Breast epithelium (tissue), 4 donors: ENCODE measurements at regions not wholly inside any gene's neighbourhood (a gene's known extent, or its start where the extent isn't known, plus 50 kb on each side); places are given as distances from the start of the nearest gene placed in this dataset.

ENCODE experiments used
- DNase-seq, 2 donors: peaks; one replicate each; pipeline ENCODE4 v3.0.0-alpha.2; 2019; ENCODE audit warnings: low spot score in 2 of 2
- H3K27ac ChIP-seq, 2 donors: fragments of 200-600 bp; sonication (generic) in 1 of 2; one replicate each; pipeline ENCODE4 v1.5.1; 2016 to 2019; ENCODE audit warnings: mild to moderate bottlenecking in 1 of 2
- H3K27me3 ChIP-seq, 2 donors: fragments of 200-600 bp; sonication (generic) in 1 of 2; one replicate each; pipeline versions ENCODE4 v1.5.1 to v1.6.0; 2017 to 2019; ENCODE audit warnings: control low read depth in 1 of 2, mild to moderate bottlenecking in 1 of 2
- H3K36me3 ChIP-seq: fragments of 200-600 bp; one replicate; pipeline ENCODE4 v1.5.1; 2019
- H3K4me1 ChIP-seq, 2 donors: fragments of 200-600 bp; sonication (generic); one replicate each; pipeline ENCODE4 v1.5.1; 2016 to 2019; ENCODE audit warnings: control low read depth in 1 of 2
- H3K4me3 ChIP-seq, 3 donors: fragments of 200-600 bp; sonication (generic); 1 replicate in 2 of 3; 2 replicates in 1 of 3; pipeline ENCODE4 v1.5.1; 2016 to 2019; ENCODE audit warnings: mild to moderate bottlenecking in 3 of 3, moderate library complexity in 2 of 3
- H3K9me3 ChIP-seq, 2 donors: fragments of 200-600 bp; sonication (generic) in 1 of 2; one replicate each; pipeline ENCODE4 v1.5.1; 2016 to 2019; ENCODE audit warnings: control low read depth in 1 of 2
- CTCF ChIP-seq, 3 donors: fragments of 450-650 bp; IDR thresholded peaks; one replicate each; pipeline ENCODE4 v1.5.1; 2016 to 2017; ENCODE audit warnings: antibody characterized with exemption in 3 of 3, mild to moderate bottlenecking in 3 of 3, moderate library complexity in 3 of 3
- POLR2A ChIP-seq: fragments of 450-650 bp; IDR thresholded peaks from one replicate; pipeline ENCODE4 v1.6.1; 2016; ENCODE audit warnings: antibody characterized with exemption, mild to moderate bottlenecking, moderate library complexity
- POLR2AphosphoS5 ChIP-seq, 3 donors: sonication (generic); formaldehyde crosslinking; IDR thresholded peaks; one replicate each; pipeline ENCODE4 v1.6.1; 2017; ENCODE audit warnings: antibody characterized with exemption in 3 of 3
- intact Hi-C: fragments of 100-400 bp; cut with DNase I; formaldehyde crosslinking; loops from one replicate; pipeline ENCODE4 v1.15.1; 2023; ENCODE audit warnings: low total_unique reads

- Histone ChIP-seq H3K36me3 (no peaks in the 10 kb centered on the region), H3K4me1 (no peaks in the 10 kb centered on the region), H3K4me3 (no peak overlapping the region), H3K27me3 (no peaks in the 10 kb centered on the region), H3K27ac (no peak overlapping the region), H3K9me3 (no peaks in the 10 kb centered on the region)
- intact Hi-C loops, result loop anchor here (5.0 kb wide), 1 partner anchor 160 kb away; no protein-coding TSS in a partner anchor
- no peak for DNase-seq
- TF ChIP-seq POLR2A (no peak), POLR2AphosphoS5 (IDR thresholded peaks at IDR 0.05) (no peak), CTCF (IDR thresholded peaks at IDR 0.05) (no peak)
Observed at GRCh38 chr10:18777258-18777657, 118.0 kb downstream of the ARL5B start.

GRCh38 chr10:18786478-18786877 is 127.2 kb downstream of the ARL5B start:
- no peak overlapping the region for H3K4me3 ChIP-seq
- TF ChIP-seq CTCF (IDR thresholded peaks at IDR 0.05), result no peak
- TF ChIP-seq POLR2A, result no peak
- no peak for TF ChIP-seq POLR2AphosphoS5 (IDR thresholded peaks at IDR 0.05)
- no peaks in the 10 kb centered on the region for H3K36me3 ChIP-seq
- DNase-seq, result no peak
- intact Hi-C loops, result loop anchor here (5.0 kb wide), 1 partner anchor 976 kb away; no protein-coding TSS in a partner anchor
- H3K9me3 ChIP-seq, result peaks cover 0 to 5% of the 10 kb centered on the region in 2 donors
- no peak overlapping the region for H3K27ac ChIP-seq
- no peaks in the 10 kb centered on the region for H3K27me3 ChIP-seq
- no peaks in the 10 kb centered on the region for H3K4me1 ChIP-seq

GRCh38 chr10:18793951-18794350 is 134.7 kb downstream of the ARL5B start:
- no peak overlapping the region for H3K4me3 ChIP-seq
- TF ChIP-seq CTCF (IDR thresholded peaks at IDR 0.05) (no peak), POLR2A (no peak), POLR2AphosphoS5 (IDR thresholded peaks at IDR 0.05) (no peak)
- intact Hi-C loops, result no loop called here
- H3K27me3 ChIP-seq, result no peaks in the 10 kb centered on the region
- H3K4me1 ChIP-seq, result no peaks in the 10 kb centered on the region
- no peak for DNase-seq
- H3K36me3 ChIP-seq, result no peaks in the 10 kb centered on the region
- no peak overlapping the region for H3K27ac ChIP-seq
- H3K9me3 ChIP-seq, result no peaks in the 10 kb centered on the region

- Histone ChIP-seq H3K4me3 (no peak overlapping the region), H3K36me3 (no peaks in the 10 kb centered on the region), H3K4me1 (no peaks in the 10 kb centered on the region), H3K27me3 (no peaks in the 10 kb centered on the region), H3K9me3 (no peaks in the 10 kb centered on the region), H3K27ac (no peak overlapping the region)
- intact Hi-C loops, result no loop called here
- TF ChIP-seq POLR2AphosphoS5 (IDR thresholded peaks at IDR 0.05) (no peak), CTCF (IDR thresholded peaks at IDR 0.05) (no peak), POLR2A (no peak)
- DNase-seq, result no peak
Observed at GRCh38 chr10:18795549-18795948, 136.3 kb downstream of the ARL5B start.

- Histone ChIP-seq H3K36me3 (no peaks in the 10 kb centered on the region), H3K27ac (no peak overlapping the region), H3K4me3 (no peak overlapping the region), H3K4me1 (no peaks in the 10 kb centered on the region), H3K9me3 (no peaks in the 10 kb centered on the region), H3K27me3 (no peaks in the 10 kb centered on the region)
- TF ChIP-seq POLR2A, result no peak
- no peak for TF ChIP-seq POLR2AphosphoS5 (IDR thresholded peaks at IDR 0.05)
- TF ChIP-seq CTCF (IDR thresholded peaks at IDR 0.05), result no peak
- intact Hi-C loops, result no loop called here
- no peak for DNase-seq
Observed at GRCh38 chr10:18797286-18797685, 138.1 kb downstream of the ARL5B start.
